Type B pancreatic cell (in vitro differentiated cells): ENCODE measurements at regions not wholly inside any gene's neighbourhood (a gene's known extent, or its start where the extent isn't known, plus 50 kb on each side); places are given as distances from the start of the nearest gene placed in this dataset.

Experiments
- DNase-seq: peaks from one replicate; pipeline ENCODE4 v3.0.0; 2021; ENCODE audit warnings: mixed read lengths; ENCODE audit not compliant: unreplicated experiment; ENCODE audit errors: extremely low spot score
- H3K27ac Mint-ChIP-seq: 2 replicates; pipeline ENCODE4 v1.8.0; 2021; ENCODE audit warnings: mild to moderate bottlenecking, mixed read lengths
- H3K27me3 Mint-ChIP-seq: 2 replicates; pipeline ENCODE4 v1.8.0; 2021; ENCODE audit warnings: mixed read lengths
- H3K36me3 Mint-ChIP-seq: 2 replicates; pipeline ENCODE4 v1.8.0; 2021; ENCODE audit warnings: mixed read lengths
- H3K4me1 Mint-ChIP-seq: one replicate; pipeline ENCODE4 v1.8.0; 2021; ENCODE audit warnings: mixed read lengths; ENCODE audit not compliant: unreplicated experiment
- H3K4me3 Mint-ChIP-seq: 2 replicates; pipeline ENCODE4 v1.8.0; 2021; ENCODE audit warnings: mild to moderate bottlenecking, mixed read lengths
- H3K9me3 Mint-ChIP-seq: 2 replicates; pipeline ENCODE4 v1.8.0; 2021; ENCODE audit warnings: mixed read lengths
- CTCF ChIP-seq: fragments of 200-600 bp; sonication (generic); conservative IDR thresholded peaks from 2 replicates; pipeline ENCODE4 v1.5.0; 2021; ENCODE audit warnings: antibody characterized with exemption, mild to moderate bottlenecking

DNA sequence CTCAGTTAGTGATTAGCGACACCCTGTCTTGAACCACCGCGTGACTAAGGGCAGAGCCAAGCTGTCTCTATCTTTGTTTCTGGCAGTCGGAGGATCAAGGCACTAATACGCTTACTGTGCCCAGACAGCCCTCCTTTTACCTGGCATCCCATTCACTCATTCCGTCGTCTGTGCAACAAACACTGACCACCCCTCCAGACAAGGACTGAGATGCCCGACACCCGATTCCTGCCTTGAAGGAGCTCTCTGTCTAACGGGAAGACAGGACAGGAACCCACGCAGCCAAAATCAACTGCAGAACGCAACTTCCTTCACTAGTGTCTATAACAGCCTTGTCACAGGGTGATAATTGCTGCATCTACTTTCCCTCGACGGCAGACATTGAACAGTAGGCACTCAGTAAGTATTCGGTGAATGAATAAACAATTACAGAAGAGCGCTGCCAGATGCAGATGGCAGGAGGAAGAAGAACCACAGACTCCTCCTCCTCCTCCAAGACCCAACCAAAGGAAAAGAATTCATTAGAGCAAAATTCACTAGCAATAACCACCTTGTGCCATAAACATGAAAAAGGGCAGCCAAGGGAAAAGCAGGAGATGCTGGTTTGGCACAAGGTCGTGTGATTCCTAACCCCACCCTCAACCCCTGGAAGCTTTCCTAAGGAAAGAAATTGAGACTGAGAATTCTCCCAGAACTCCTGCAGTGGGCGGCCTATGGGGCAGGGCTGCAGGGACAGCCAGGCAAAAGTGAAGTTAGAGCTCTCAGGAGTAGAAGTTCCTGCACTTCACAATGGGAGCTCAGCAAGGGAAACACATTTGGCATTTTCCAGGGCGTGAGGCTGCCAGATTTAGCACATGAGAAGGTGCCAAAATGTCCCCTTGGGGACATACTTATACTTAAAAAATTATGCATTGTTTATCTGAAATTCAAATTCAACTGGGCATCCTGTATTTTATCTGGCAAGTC, 186.6 kb upstream of the DIO3 start:
- DNase-seq, result no peak
- Mint-ChIP-seq H3K4me1 (no peaks in the 10 kb centered on the region), H3K27ac (no peak overlapping the region), H3K36me3 (no peaks in the 10 kb centered on the region), H3K4me3 (no peak overlapping the region), H3K9me3 (no peaks in the 10 kb centered on the region), H3K27me3 (peaks cover 6% of the 10 kb centered on the region)
- no peak for TF ChIP-seq CTCF

DNA sequence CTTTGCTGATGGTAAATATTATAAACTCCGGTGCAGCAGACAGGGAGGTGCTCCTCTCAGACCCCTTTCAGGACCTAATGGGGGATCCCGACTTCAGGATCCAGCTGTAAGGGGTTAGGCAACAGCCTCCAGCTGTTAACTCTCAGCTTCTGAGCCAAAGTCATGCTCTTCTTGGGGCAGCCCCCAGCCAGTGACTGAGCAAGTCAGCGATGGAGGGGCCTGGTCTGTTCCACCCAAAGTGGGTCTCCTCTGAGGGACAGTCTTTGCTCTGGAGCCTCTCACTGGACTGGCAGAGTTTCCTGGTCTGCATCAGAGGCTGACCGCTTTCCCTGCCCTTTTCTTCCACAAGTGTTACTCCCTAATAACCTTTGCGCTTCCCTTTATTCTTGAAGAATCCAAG, 184.2 kb upstream of the DIO3 start:
- no peak overlapping the region for H3K27ac Mint-ChIP-seq
- H3K36me3 Mint-ChIP-seq, result no peaks in the 10 kb centered on the region
- no peaks in the 10 kb centered on the region for H3K9me3 Mint-ChIP-seq
- no peak for DNase-seq
- no peaks in the 10 kb centered on the region for H3K4me1 Mint-ChIP-seq
- no peak overlapping the region for H3K4me3 Mint-ChIP-seq
- H3K27me3 Mint-ChIP-seq, result peaks cover 6% of the 10 kb centered on the region
- no peak for TF ChIP-seq CTCF

GRCh38 chr14:101379842-101380241, 181.5 kb upstream of the DIO3 start:
- H3K27ac Mint-ChIP-seq, result no peak overlapping the region
- H3K4me1 Mint-ChIP-seq, result no peaks in the 10 kb centered on the region
- no peaks in the 10 kb centered on the region for H3K36me3 Mint-ChIP-seq
- H3K9me3 Mint-ChIP-seq, result peaks cover 9% of the 10 kb centered on the region
- no peak overlapping the region for H3K4me3 Mint-ChIP-seq
- peaks cover 6% of the 10 kb centered on the region for H3K27me3 Mint-ChIP-seq
- no peak for DNase-seq
- TF ChIP-seq CTCF, result no peak

- Mint-ChIP-seq H3K27ac (no peak overlapping the region), H3K36me3 (no peaks in the 10 kb centered on the region), H3K27me3 (peaks cover 6% of the 10 kb centered on the region), H3K4me3 (no peak overlapping the region), H3K4me1 (no peaks in the 10 kb centered on the region), H3K9me3 (peaks cover 9% of the 10 kb centered on the region)
- no peak for DNase-seq
- no peak for TF ChIP-seq CTCF
These were observed 180.8 kb upstream of the DIO3 start for GRCh38 chr14:101380512-101380911.

GRCh38 chr14:101380940-101381339, 180.4 kb upstream of the DIO3 start:
- Mint-ChIP-seq H3K4me1 (no peaks in the 10 kb centered on the region), H3K27me3 (peaks cover 4% of the 10 kb centered on the region), H3K36me3 (no peaks in the 10 kb centered on the region), H3K4me3 (no peak overlapping the region), H3K9me3 (peaks cover 9% of the 10 kb centered on the region), H3K27ac (no peak overlapping the region)
- no peak for TF ChIP-seq CTCF
- no peak for DNase-seq
